ENCODE measurements at regions not wholly inside any gene's neighbourhood (a gene's known extent, or its start where the extent isn't known, plus 50 kb on each side); places are given as distances from the start of the nearest gene placed in this dataset.
"Not testable (repeated sequence)": the region's sequence is repeated elsewhere in the genome, so short reads cannot be mapped to it uniquely, and the experiment has no call there.

DNA sequence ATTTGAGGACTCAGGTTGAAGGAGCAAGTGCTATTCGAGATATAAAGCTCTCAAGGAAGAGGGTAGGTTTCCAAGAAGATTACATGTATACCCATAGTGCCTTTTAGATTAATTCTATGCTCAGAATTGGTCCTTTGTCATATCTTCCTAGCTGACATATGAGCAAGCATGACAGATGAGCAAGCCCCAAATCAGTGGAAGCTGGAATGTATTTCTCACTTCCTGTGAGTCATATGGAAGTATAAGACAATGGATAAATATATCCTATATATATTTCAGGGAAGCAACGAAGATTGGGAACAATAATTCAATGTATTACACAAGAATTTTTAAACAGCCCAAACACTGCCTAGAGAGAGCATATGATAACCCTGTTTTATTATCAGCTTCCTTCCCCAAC is 674.1 kb upstream of the ATXN7L3B start:
- H3K4me1 ChIP-seq (ENCODE audit: control insufficient read depth, insufficient read depth, low read depth, low read length): peaks cover 1% of the 10 kb centered on the region
- H3K4me3 ChIP-seq (ENCODE audit: insufficient read depth in 1 of 2, low read depth in 1 of 2, low read length in 2 of 2): no peak overlapping the region
- H3K27ac ChIP-seq (ENCODE audit: low read length, poor library complexity, severe bottlenecking): no peak overlapping the region
- no peak overlapping the region for H3K4ac ChIP-seq (ENCODE audit: low read depth in 1 of 2, low read length in 2 of 2)
- H4K91ac ChIP-seq (ENCODE audit: low read length): no peak overlapping the region
- no peak overlapping the region for H2BK12ac ChIP-seq (ENCODE audit: low read length in 2 of 2)
- no peaks in the 10 kb centered on the region for H3K36me3 ChIP-seq (ENCODE audit: control insufficient read depth in 1 of 2, insufficient read depth in 2 of 2, low read depth in 1 of 2, low read length in 2 of 2)
- H2AK5ac ChIP-seq (ENCODE audit: low read length, severe bottlenecking): no peak overlapping the region
- no peak overlapping the region for H4K8ac ChIP-seq (ENCODE audit: low read length)
- no peak overlapping the region for H2BK120ac ChIP-seq (ENCODE audit: low read depth, low read length)
- H3K79me1 ChIP-seq (replicated peaks; ENCODE audit: low read length, poor library complexity, severe bottlenecking): no peaks in the 10 kb centered on the region
- H3K9ac ChIP-seq (ENCODE audit: low read length): no peak overlapping the region
- no peak overlapping the region for H3K23ac ChIP-seq (ENCODE audit: low read length in 2 of 2)
- no peaks in the 10 kb centered on the region for H3K27me3 ChIP-seq (ENCODE audit: control insufficient read depth in 1 of 2, insufficient read depth in 1 of 2, low read length in 2 of 2)
- H3K4me2 ChIP-seq (ENCODE audit: low read length, poor library complexity, severe bottlenecking): no peak overlapping the region
- H3K14ac ChIP-seq (ENCODE audit: low read length in 2 of 2): no peak overlapping the region
- 0% methylated on average over 1 of the region's 2 CpGs for WGBS
- H2AFZ ChIP-seq (ENCODE audit: low read depth, low read length): no peak overlapping the region
- no peak overlapping the region for H2BK5ac ChIP-seq (ENCODE audit: low read depth, low read length, poor library complexity, severe bottlenecking)
- H3K9me3 ChIP-seq (ENCODE audit: control insufficient read depth, low read length): peaks cover under 1% of the 10 kb centered on the region
- H2BK15ac ChIP-seq (ENCODE audit: low read depth, poor library complexity, severe bottlenecking): no peak overlapping the region
- DNase-seq: peak; percentile 27
- no peak overlapping the region for H3K18ac ChIP-seq (ENCODE audit: low read depth in 1 of 2, low read length in 2 of 2)

DNA sequence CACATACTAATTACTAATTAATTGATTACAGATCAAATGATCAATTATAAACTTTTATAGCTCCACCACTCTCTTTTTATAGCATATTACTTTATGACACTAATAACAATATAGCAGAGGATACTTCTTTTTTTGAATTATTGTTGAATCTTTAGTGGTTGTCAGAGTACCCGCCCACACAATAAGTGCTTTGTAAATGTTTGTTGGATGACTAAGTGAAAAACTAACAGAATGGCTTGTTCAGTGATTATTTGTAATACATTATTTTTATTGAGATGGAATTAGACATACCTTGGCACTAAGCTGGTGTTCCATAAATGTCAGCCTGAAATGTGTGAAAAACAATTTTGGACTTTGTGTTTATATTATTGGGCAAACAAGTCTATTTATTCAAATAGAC is 670.5 kb upstream of the ATXN7L3B start:
- Histone ChIP-seq H3K36me3 (ENCODE audit: control insufficient read depth in 1 of 2, insufficient read depth in 2 of 2, low read depth in 1 of 2, low read length in 2 of 2) (no peaks in the 10 kb centered on the region), H2BK120ac (ENCODE audit: low read depth, low read length) (no peak overlapping the region), H2AK5ac (ENCODE audit: low read length, severe bottlenecking) (no peak overlapping the region)

DNA sequence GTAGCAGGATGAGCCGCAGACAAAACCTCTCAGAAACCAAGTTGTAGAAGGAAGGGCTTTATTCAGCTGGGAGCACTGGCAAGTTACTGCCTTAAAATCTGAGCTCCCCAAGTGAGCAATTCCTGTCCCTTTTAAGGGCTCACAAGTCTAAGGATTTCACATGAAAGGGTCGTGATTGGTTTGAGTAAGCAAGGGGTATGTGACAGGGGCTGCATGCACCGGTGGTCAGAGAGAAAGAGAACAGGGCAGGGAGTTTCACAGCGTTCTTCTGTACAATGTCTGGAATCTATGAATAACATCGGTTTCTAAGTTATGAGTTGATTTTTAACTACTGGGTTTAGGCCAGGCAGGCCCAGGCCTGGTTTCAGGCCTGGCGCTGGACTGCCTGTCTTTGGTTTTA is 660.3 kb upstream of the ATXN7L3B start:
- not testable (repeated sequence) for H2AK5ac ChIP-seq (ENCODE audit: low read length, severe bottlenecking); H3K9me3 ChIP-seq (ENCODE audit: control insufficient read depth, low read length); DNase-seq; H3K4ac ChIP-seq (ENCODE audit: low read depth in 1 of 2, low read length in 2 of 2); H3K4me3 ChIP-seq (ENCODE audit: insufficient read depth in 1 of 2, low read depth in 1 of 2, low read length in 2 of 2); H3K27me3 ChIP-seq (ENCODE audit: control insufficient read depth in 1 of 2, insufficient read depth in 1 of 2, low read length in 2 of 2); H2BK12ac ChIP-seq (ENCODE audit: low read length in 2 of 2); H2BK15ac ChIP-seq (ENCODE audit: low read depth, poor library complexity, severe bottlenecking); H3K79me1 ChIP-seq (replicated peaks; ENCODE audit: low read length, poor library complexity, severe bottlenecking); H3K4me1 ChIP-seq (ENCODE audit: control insufficient read depth, insufficient read depth, low read depth, low read length); H3K4me2 ChIP-seq (ENCODE audit: low read length, poor library complexity, severe bottlenecking); H2AFZ ChIP-seq (ENCODE audit: low read depth, low read length); H3K9ac ChIP-seq (ENCODE audit: low read length); H3K14ac ChIP-seq (ENCODE audit: low read length in 2 of 2); H3K36me3 ChIP-seq (ENCODE audit: control insufficient read depth in 1 of 2, insufficient read depth in 2 of 2, low read depth in 1 of 2, low read length in 2 of 2); H4K91ac ChIP-seq (ENCODE audit: low read length); H4K8ac ChIP-seq (ENCODE audit: low read length); H3K23ac ChIP-seq (ENCODE audit: low read length in 2 of 2); H2BK5ac ChIP-seq (ENCODE audit: low read depth, low read length, poor library complexity, severe bottlenecking); H2BK120ac ChIP-seq (ENCODE audit: low read depth, low read length); H3K18ac ChIP-seq (ENCODE audit: low read depth in 1 of 2, low read length in 2 of 2)
- WGBS: 90% methylated on average over 5 of the region's 6 CpGs
- peak overlapping the region; percentile 74 for H3K27ac ChIP-seq (ENCODE audit: low read length, poor library complexity, severe bottlenecking)

More for the DNA sequence above, 670.5 kb upstream of the ATXN7L3B start:
- WGBS: 63% methylated on average over 1 of the region's 1 CpG
- H3K27me3 ChIP-seq (ENCODE audit: control insufficient read depth in 1 of 2, insufficient read depth in 1 of 2, low read length in 2 of 2): no peaks in the 10 kb centered on the region
- no peak overlapping the region for H3K27ac ChIP-seq (ENCODE audit: low read length, poor library complexity, severe bottlenecking)
- H3K9ac ChIP-seq (ENCODE audit: low read length): no peak overlapping the region
- no peak overlapping the region for H3K4me3 ChIP-seq (ENCODE audit: insufficient read depth in 1 of 2, low read depth in 1 of 2, low read length in 2 of 2)
- no peak overlapping the region for H3K23ac ChIP-seq (ENCODE audit: low read length in 2 of 2)
- no peak for DNase-seq
- no peak overlapping the region for H3K18ac ChIP-seq (ENCODE audit: low read depth in 1 of 2, low read length in 2 of 2)
- H3K79me1 ChIP-seq (replicated peaks; ENCODE audit: low read length, poor library complexity, severe bottlenecking): no peaks in the 10 kb centered on the region
- H4K8ac ChIP-seq (ENCODE audit: low read length): no peak overlapping the region
- no peak overlapping the region for H3K4me2 ChIP-seq (ENCODE audit: low read length, poor library complexity, severe bottlenecking)
- no peak overlapping the region for H2BK5ac ChIP-seq (ENCODE audit: low read depth, low read length, poor library complexity, severe bottlenecking)
- H3K9me3 ChIP-seq (ENCODE audit: control insufficient read depth, low read length): no peaks in the 10 kb centered on the region
- no peak overlapping the region for H2BK12ac ChIP-seq (ENCODE audit: low read length in 2 of 2)
- no peak overlapping the region for H2AFZ ChIP-seq (ENCODE audit: low read depth, low read length)
- H3K4me1 ChIP-seq (ENCODE audit: control insufficient read depth, insufficient read depth, low read depth, low read length): peaks cover 1% of the 10 kb centered on the region
- no peak overlapping the region for H3K14ac ChIP-seq (ENCODE audit: low read length in 2 of 2)
- H2BK15ac ChIP-seq (ENCODE audit: low read depth, poor library complexity, severe bottlenecking): no peak overlapping the region
- H3K4ac ChIP-seq (ENCODE audit: low read depth in 1 of 2, low read length in 2 of 2): no peak overlapping the region
- no peak overlapping the region for H4K91ac ChIP-seq (ENCODE audit: low read length)

DNA sequence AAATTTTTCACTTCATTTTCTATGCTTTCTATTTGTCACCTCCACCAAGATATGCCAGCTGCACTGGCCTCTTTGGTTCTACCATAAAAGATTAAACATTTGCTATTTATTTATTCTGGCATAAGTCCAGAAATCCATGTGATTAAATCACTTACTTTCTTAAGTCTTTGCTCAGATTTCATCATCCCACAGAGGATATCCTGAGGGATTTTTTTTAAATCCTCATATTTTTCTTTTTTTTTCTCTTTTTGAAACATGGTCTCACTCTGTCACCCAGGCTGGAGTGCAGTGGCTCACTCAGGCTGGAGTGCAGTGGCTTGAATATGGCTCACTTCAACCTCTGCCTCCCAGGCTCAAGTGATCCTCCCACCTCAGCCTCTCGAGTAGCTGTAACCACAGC is 645.4 kb upstream of the ATXN7L3B start:
- no peak overlapping the region for H2BK5ac ChIP-seq (ENCODE audit: low read depth, low read length, poor library complexity, severe bottlenecking)
- WGBS: no CpG with 5 or more reads among the region's 1 CpG

More for the DNA sequence above, 645.4 kb upstream of the ATXN7L3B start:
- H3K23ac ChIP-seq (ENCODE audit: low read length in 2 of 2): no peak overlapping the region
- H2AFZ ChIP-seq (ENCODE audit: low read depth, low read length): no peak overlapping the region
- no peak overlapping the region for H3K27ac ChIP-seq (ENCODE audit: low read length, poor library complexity, severe bottlenecking)
- no peak overlapping the region for H2BK15ac ChIP-seq (ENCODE audit: low read depth, poor library complexity, severe bottlenecking)
- H3K9me3 ChIP-seq (ENCODE audit: control insufficient read depth, low read length): no peaks in the 10 kb centered on the region
- no peak overlapping the region for H3K4me2 ChIP-seq (ENCODE audit: low read length, poor library complexity, severe bottlenecking)
- H3K4me1 ChIP-seq (ENCODE audit: control insufficient read depth, insufficient read depth, low read depth, low read length): peaks cover 3% of the 10 kb centered on the region
- H3K18ac ChIP-seq (ENCODE audit: low read depth in 1 of 2, low read length in 2 of 2): no peak overlapping the region
- H4K91ac ChIP-seq (ENCODE audit: low read length): no peak overlapping the region
- no peaks in the 10 kb centered on the region for H3K79me1 ChIP-seq (replicated peaks; ENCODE audit: low read length, poor library complexity, severe bottlenecking)
- no peak overlapping the region for H2AK5ac ChIP-seq (ENCODE audit: low read length, severe bottlenecking)
- DNase-seq: peak; percentile 13
- no peak overlapping the region for H3K4ac ChIP-seq (ENCODE audit: low read depth in 1 of 2, low read length in 2 of 2)
- no peak overlapping the region for H2BK12ac ChIP-seq (ENCODE audit: low read length in 2 of 2)
- no peak overlapping the region for H4K8ac ChIP-seq (ENCODE audit: low read length)
- H3K27me3 ChIP-seq (ENCODE audit: control insufficient read depth in 1 of 2, insufficient read depth in 1 of 2, low read length in 2 of 2): no peaks in the 10 kb centered on the region
- no peak overlapping the region for H3K4me3 ChIP-seq (ENCODE audit: insufficient read depth in 1 of 2, low read depth in 1 of 2, low read length in 2 of 2)
- no peak overlapping the region for H2BK120ac ChIP-seq (ENCODE audit: low read depth, low read length)
- no peak overlapping the region for H3K14ac ChIP-seq (ENCODE audit: low read length in 2 of 2)
- no peaks in the 10 kb centered on the region for H3K36me3 ChIP-seq (ENCODE audit: control insufficient read depth in 1 of 2, insufficient read depth in 2 of 2, low read depth in 1 of 2, low read length in 2 of 2)
- no peak overlapping the region for H3K9ac ChIP-seq (ENCODE audit: low read length)

Measured in mesenchymal stem cell (in vitro differentiated cells and primary cell).